ENCODE measurements at regions not wholly inside any gene's neighbourhood (a gene's known extent, or its start where the extent isn't known, plus 50 kb on each side); places are given as distances from the start of the nearest gene placed in this dataset.

- no peak for DNase-seq (ENCODE audit: low spot score)
Measured at GRCh38 chr1:90650401-90650800, 66.7 kb downstream of the BARHL2 start.

DNA sequence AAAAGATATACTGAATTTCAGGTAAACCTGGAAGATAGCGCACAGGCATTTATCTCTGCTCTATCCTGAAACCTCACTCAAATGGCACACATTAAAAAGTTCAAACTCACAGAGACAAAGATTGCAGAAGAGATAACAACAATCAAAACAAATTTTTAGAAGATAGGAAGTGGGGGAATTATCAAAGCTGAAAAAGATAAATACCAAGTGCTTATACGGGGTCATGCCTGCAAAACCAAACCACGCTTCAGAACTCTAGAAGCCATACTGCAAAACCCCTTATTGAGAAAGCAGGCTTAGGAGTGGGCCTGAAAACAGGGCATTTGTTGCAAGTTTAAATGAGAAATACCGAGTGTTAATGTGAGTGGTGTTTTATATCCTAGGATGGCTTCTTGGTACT is 76.8 kb downstream of the BARHL2 start:
- no peak for DNase-seq (ENCODE audit: low spot score)

GRCh38 chr1:90622666-90623065 is 94.4 kb downstream of the BARHL2 start:
- no peak for DNase-seq (ENCODE audit: low spot score)

GRCh38 chr1:90621986-90622385 is 95.1 kb downstream of the BARHL2 start:
- no peak for DNase-seq (ENCODE audit: low spot score)

GRCh38 chr1:90616395-90616794 is 100.7 kb downstream of the BARHL2 start:
- DNase-seq (ENCODE audit: low spot score) = peak; percentile 3

DNA sequence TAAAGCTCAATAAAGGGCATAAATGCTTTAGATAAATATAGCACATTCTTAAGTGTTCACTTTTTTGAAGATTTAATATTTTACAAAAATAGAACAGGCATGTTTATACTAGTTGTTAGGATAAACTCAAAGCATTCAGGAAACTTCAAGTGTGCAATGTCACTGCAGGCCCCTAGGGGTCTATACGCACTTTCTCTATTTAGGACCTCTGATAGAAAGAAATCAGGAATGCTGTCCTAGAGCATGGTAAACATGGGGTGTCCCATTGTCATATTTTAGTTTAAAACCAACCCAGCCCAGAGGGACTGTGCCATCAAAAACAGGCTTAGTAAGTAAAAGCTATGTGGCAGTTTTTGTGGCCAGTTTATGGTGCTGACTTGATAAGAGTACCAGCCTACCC is 102.2 kb downstream of the BARHL2 start:
- DNase-seq (ENCODE audit: low spot score) = no peak

DNA sequence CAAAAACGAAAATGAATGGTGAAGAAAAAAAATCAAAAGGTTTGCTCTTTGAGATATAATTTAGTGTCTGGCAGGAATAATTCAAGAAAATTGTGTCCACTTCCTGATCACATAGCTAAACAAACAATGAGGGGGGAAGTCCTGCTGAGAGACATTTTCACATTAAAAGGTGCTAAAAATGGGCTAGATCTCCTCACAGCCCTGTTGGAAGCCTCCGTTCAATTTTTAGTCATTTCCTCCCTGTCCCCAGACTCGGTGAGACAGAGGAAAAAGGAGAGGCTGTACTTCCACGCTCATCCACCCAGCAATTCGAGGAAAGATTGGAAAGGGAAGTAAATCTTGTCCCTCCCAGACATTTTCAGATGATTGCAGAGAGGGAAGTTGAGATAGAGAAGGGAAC is 103.7 kb downstream of the BARHL2 start:
- no peak for DNase-seq (ENCODE audit: low spot score)

- DNase-seq (ENCODE audit: low spot score) = no peak
Measured at GRCh38 chr1:90612033-90612432, 105.1 kb downstream of the BARHL2 start.

DNA sequence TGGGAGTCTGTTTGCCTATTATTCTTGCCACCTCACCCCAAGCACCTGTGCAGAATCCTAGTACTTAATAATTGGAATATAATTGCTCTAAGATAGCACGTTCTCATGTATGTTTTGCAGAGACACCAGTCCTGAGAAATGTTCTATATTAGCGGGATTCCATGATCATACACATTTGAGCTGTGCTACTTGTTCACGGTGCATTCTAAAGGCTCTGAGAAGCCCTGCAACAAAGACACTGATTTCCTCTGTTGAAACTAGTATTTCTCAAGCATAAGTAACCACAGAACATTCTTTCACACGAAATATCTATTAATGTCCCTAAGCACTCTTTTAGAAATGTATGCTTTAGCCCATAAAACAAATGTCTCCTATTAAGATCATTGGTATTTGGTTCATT is 109.4 kb downstream of the BARHL2 start:
- DNase-seq (ENCODE audit: low spot score) = no peak

GRCh38 chr1:90605070-90605469 is 112.0 kb downstream of the BARHL2 start:
- DNase-seq (ENCODE audit: low spot score) = no peak

DNA sequence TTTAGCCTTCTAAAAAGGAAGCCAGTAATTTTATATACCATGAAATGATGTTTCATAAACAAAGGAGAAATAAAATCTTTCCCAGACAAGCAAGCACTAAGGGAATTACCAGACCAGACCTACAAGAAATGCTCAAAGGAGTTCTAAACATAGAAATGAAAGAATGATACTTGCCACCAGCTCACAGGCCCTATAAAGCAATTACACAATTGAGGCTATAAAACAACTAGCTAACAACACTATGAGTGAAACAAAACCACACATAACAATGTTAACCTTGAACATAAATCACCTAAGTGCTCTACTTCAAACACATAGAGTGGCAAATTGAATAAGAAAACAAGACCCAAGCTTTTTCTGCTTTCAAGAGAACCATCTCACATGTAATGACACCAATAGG is 123.8 kb downstream of the BARHL2 start:
- no peak for DNase-seq (ENCODE audit: low spot score)

DNA sequence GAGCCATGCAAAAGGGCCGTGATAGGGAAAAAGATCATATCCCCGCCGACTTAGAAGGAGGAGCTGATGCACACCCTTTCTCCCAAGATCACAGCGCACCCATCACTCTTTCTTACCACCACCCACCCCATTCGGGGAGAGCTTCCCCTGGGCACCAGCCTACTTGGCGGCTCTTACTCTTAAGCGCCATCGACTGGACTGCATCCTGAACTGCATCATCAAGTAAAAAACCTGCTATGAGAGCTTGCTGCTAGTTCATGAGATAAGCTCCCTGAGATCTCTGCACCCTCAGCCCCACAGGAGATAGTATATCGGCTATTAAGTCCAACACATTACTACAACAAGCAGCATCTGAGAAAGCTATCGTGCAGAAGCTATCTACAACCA is 125.1 kb downstream of the BARHL2 start:
- DNase-seq (ENCODE audit: low spot score) = no peak

DNA sequence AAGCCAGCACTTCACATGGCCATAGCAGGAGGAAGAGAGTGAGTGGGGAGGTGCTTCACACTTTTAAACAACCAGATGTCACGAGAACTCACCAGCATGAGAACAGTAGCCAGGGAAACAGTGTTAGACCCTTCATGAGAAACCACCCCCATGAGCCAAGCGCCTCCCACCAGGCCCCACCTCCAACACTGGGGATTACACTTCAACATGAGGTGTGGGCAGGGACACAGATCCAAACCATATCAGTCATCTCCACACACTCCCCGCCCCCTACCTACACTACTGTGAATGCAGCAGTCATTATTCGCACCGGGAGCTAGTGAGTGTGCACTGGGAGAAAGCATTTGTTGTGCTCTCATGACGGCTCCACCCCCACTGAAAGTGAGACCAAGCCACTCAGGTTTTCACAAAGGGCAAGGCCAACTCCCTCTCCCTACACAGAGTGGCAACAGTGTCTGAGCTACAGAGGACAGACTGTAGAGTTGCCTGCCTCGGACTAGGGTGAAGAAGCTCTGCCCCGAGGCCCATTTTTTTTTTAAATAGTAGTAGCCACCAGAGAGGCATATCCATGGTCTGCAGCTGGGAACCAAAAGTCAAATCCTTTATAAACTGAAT is 125.6 kb downstream of the BARHL2 start:
- DNase-seq (ENCODE audit: low spot score) = no peak

DNA sequence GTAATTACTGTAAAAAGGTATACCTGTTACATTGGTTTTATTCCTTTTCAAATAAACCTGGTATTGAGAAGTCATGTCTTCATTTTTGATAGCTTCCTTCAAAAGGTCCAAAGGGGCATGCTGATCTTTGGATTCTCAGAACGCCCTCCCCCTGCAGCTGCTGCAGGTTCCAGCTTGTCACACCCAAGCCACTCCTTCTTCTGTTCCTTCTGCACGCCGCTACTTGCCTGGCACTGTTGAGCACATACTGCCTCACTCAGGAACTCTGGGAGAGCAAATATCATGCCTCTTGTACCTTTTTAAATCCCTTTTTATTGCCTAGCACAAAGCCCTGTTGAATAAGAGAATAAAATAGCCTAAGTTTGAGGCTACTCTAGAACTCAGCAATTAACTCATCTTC is 136.9 kb downstream of the BARHL2 start:
- DNase-seq (ENCODE audit: low spot score) = no peak

GRCh38 chr1:90579212-90579802 is 137.8 kb downstream of the BARHL2 start:
- DNase-seq (ENCODE audit: low spot score) = peak; percentile 16

- no peak for DNase-seq (ENCODE audit: low spot score)
Measured at GRCh38 chr1:90574692-90575370, 142.3 kb downstream of the BARHL2 start.

DNA sequence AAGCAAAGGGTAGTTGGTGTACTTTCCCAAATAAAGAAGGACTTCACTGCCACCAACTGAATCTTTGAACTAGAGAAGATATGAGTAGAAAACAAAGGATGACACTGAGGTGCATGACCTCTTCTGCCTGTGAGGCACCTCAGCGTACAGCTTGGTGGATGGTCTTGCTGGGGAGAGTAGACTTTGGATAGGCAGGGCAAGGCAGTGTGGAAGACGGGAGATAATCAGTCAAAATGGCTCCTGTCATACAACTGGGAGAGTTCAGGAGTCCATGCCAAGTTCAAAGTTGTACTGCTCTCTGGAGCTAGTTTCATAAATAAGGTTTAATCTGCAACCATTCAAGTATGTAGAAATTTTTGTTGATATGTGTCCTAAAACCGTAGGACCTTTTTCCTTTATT is 143.4 kb downstream of the BARHL2 start:
- DNase-seq (ENCODE audit: low spot score) = no peak

- no peak for DNase-seq (ENCODE audit: low spot score)
Measured at GRCh38 chr1:90572446-90572845, 144.7 kb downstream of the BARHL2 start.

GRCh38 chr1:90568436-90568835 is 148.7 kb downstream of the BARHL2 start:
- DNase-seq (ENCODE audit: low spot score) = no peak

- DNase-seq (ENCODE audit: low spot score) = no peak
Measured at GRCh38 chr1:90564164-90564563, 152.9 kb downstream of the BARHL2 start.

GRCh38 chr1:90562892-90563291 is 154.2 kb downstream of the BARHL2 start:
- DNase-seq (ENCODE audit: low spot score) = no peak

- DNase-seq (ENCODE audit: low spot score) = no peak
Measured at GRCh38 chr1:90561911-90562310, 155.2 kb downstream of the BARHL2 start.

DNA sequence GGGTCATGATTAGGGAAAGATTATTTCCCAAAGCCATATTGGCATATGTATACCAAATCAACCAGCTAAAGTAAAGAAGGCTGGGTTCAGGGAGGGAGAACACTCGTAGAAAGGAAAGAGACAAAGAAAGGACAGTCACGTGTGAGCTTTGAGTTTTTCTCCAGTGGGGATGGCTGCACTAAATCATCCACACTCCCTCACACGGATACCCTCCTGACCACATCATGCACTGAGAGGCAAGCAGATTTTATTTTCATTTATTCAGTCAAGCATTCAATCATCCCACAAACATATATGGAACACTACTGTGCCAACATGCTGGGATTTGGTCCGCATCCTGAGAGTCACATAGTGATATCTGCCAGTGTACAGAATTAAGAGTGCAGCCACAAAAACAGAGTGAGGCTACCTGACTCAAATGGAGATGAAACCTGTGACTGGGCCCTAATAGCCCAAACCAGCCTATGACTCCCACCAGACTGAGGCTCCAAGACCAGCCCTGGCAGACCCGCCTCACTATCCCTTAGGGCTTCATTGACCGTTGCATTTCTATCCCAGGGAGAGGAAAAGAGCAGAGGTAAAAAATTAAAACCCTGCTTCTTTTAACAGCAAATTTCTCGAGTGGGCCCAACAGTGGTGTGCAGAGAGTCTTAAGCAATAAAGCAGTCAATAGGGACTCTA is 155.9 kb downstream of the BARHL2 start:
- no peak for DNase-seq (ENCODE audit: low spot score)

All from A172 (cell line).